HL-60 (cell line): ENCODE measurements at regions not wholly inside any gene's neighbourhood (a gene's known extent, or its start where the extent isn't known, plus 50 kb on each side); places are given as distances from the start of the nearest gene placed in this dataset.

Source experiments
- GABPA ChIP-seq: IDR thresholded peaks from 2 replicates; pipeline ENCODE4 v1.6.1; 2012; ENCODE audit warnings: low read depth
- REST ChIP-seq: IDR thresholded peaks from 2 replicates; pipeline ENCODE4 v1.6.1; 2012; ENCODE audit warnings: low read depth; ENCODE audit not compliant: insufficient replicate concordance
- TF ChIP-seq, protein P1 (sequence below): IDR thresholded peaks from one replicate; pipeline ENCODE4 v1.5.1; 2011; ENCODE audit warnings: low read length, control low read depth, inconsistent platforms; ENCODE audit not compliant: insufficient read depth

GRCh38 chr3:177451301-177451750 is 254.0 kb upstream of the TBL1XR1 start:
- TF ChIP-seq, protein P1, sequence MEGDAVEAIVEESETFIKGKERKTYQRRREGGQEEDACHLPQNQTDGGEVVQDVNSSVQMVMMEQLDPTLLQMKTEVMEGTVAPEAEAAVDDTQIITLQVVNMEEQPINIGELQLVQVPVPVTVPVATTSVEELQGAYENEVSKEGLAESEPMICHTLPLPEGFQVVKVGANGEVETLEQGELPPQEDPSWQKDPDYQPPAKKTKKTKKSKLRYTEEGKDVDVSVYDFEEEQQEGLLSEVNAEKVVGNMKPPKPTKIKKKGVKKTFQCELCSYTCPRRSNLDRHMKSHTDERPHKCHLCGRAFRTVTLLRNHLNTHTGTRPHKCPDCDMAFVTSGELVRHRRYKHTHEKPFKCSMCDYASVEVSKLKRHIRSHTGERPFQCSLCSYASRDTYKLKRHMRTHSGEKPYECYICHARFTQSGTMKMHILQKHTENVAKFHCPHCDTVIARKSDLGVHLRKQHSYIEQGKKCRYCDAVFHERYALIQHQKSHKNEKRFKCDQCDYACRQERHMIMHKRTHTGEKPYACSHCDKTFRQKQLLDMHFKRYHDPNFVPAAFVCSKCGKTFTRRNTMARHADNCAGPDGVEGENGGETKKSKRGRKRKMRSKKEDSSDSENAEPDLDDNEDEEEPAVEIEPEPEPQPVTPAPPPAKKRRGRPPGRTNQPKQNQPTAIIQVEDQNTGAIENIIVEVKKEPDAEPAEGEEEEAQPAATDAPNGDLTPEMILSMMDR = no peak
- TF ChIP-seq REST (no peak), GABPA (no peak)
